ENCODE measurements at regions not wholly inside any gene's neighbourhood (a gene's known extent, or its start where the extent isn't known, plus 50 kb on each side); places are given as distances from the start of the nearest gene placed in this dataset.

GRCh38 chr2:223668302-223668998 lies 66.3 kb upstream of the SCG2 start:
- no peak for TF ChIP-seq CTCF (conservative IDR thresholded peaks at IDR 0.05; ENCODE audit: low read depth, low read length)
- no peak for TF ChIP-seq EZH2 (IDR thresholded peaks at IDR 0.05; ENCODE audit: borderline replicate concordance, low read depth, low read length, poor library complexity, severe bottlenecking)
